ENCODE measurements at regions not wholly inside any gene's neighbourhood (a gene's known extent, or its start where the extent isn't known, plus 50 kb on each side); places are given as distances from the start of the nearest gene placed in this dataset.

DNA sequence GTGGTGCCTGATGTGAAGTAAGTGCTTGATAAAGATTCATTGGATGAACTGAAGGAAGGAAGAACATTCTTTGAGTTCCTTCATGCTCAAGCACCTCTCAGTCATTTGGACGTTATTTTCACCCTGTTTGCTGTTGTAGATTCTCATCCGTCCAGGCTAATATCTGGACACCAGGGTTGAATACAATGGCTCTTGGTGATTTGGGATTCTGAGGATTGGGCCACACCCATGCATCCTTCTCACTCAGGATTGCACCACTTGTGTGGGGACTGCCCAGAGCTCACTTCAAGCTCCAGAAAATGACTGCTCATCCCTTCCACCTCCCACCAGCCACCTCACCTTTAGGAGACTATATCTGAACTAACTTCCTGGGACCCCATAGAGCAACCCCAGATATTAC, 117.1 kb upstream of the IPO9 start:
- H2AFZ ChIP-seq (ENCODE audit: low read length), result no peak overlapping the region
- FAIRE-seq (no peak), DNase-seq (ENCODE audit: low read depth in 1 of 2, low spot score in 2 of 2) (no peak)
- H3K9ac ChIP-seq (replicated peaks in 1 of 4; ENCODE audit: extremely low read depth in 1 of 4, low read depth in 3 of 4, low read length in 3 of 4), result no peak overlapping the region
- H4K91ac ChIP-seq (replicated peaks; ENCODE audit: insufficient read length, low read length), result no peak overlapping the region
- H3K23ac ChIP-seq (ENCODE audit: insufficient read length), result no peak overlapping the region
- no peak overlapping the region for H2BK5ac ChIP-seq (ENCODE audit: low read depth, low read length)
- H3K4me2 ChIP-seq (ENCODE audit: insufficient read depth in 1 of 2, low read depth in 2 of 2, low read length in 2 of 2), result no peak overlapping the region
- no peak overlapping the region for H3K4ac ChIP-seq (replicated peaks; ENCODE audit: insufficient read length, low read depth, low read length)
- H3K36me3 ChIP-seq (ENCODE audit: control insufficient read depth in 2 of 4, insufficient read depth in 4 of 4, low read length in 3 of 4), result no peaks in the 10 kb centered on the region
- H3K9me3 ChIP-seq (ENCODE audit: insufficient read depth in 2 of 2, low read depth in 1 of 2, low read length in 1 of 2), result no peaks in the 10 kb centered on the region
- H4K5ac ChIP-seq (ENCODE audit: insufficient read length, low read depth, low read length), result no peak overlapping the region
- no peak overlapping the region for H2BK120ac ChIP-seq (replicated peaks; ENCODE audit: low read depth, low read length)
- H3K27me3 ChIP-seq (replicated peaks in 1 of 4; ENCODE audit: control insufficient read depth in 3 of 4, extremely low read depth in 1 of 4, insufficient read depth in 3 of 4, low read length in 3 of 4), result no peaks in the 10 kb centered on the region
- no peak overlapping the region for H3K14ac ChIP-seq (ENCODE audit: insufficient read length)
- ChIA-PET CTCF (ENCODE audit: partially characterized antibody) (interaction anchor here (0.8 to 28.1 kb wide), 14 partner anchors 8 to 213 kb away, joined by 3 to 823 read pairs (median 21); no protein-coding TSS in a partner anchor), POLR2A (ENCODE audit: partially characterized antibody) (no interaction called here)
- TF ChIP-seq SIN3A (conservative IDR thresholded peaks at IDR 0.05 in 1 of 2, IDR thresholded peaks at IDR 0.05 in 1 of 2; ENCODE audit: low read depth in 1 of 2, low read length in 2 of 2), result no peak
- H2BK15ac ChIP-seq (ENCODE audit: low read length), result no peak overlapping the region
- no peak overlapping the region for H4K8ac ChIP-seq (ENCODE audit: extremely low read depth, insufficient read depth, low read length)
- peaks cover 0 to 2% of the 10 kb centered on the region in 2 experiments for H4K20me1 ChIP-seq (replicated peaks in 1 of 2; ENCODE audit: control insufficient read depth in 1 of 2, insufficient read depth in 2 of 2, low read length in 2 of 2)
- no peak overlapping the region for H3K56ac ChIP-seq (replicated peaks; ENCODE audit: insufficient read length, low read depth, low read length)
- no peaks in the 10 kb centered on the region for H3K79me1 ChIP-seq (ENCODE audit: low read depth, low read length)
- H3K23me2 ChIP-seq (ENCODE audit: low read depth, low read length), result no peaks in the 10 kb centered on the region; the same call in 1 of the 2 replicates
- peaks cover 0 to 3% (median 2%) of the 10 kb centered on the region in 4 experiments; a peak in 4 of 7 replicates for H3K4me1 ChIP-seq (replicated peaks in 1 of 4; ENCODE audit: control insufficient read depth in 3 of 4, insufficient read depth in 4 of 4, low read length in 3 of 4)
- WGBS, 2 experiments (ENCODE audit: extremely low coverage in 1 of 2, insufficient coverage in 1 of 2, insufficient read length in 1 of 2, insufficient replicate concordance in 2 of 2, low coverage in 1 of 2, low lambda C conversion rate in 2 of 2, missing lambda C conversion rate in 1 of 2), result 83% methylated on average over 2 of the region's 2 CpGs; no CpG with 5 or more reads in 1 of the 2 experiments
- no peak overlapping the region for H2BK20ac ChIP-seq (ENCODE audit: low read length)
- H2AK5ac ChIP-seq (ENCODE audit: low read depth, low read length), result no peak overlapping the region
- no peak overlapping the region for H3K27ac ChIP-seq (ENCODE audit: low read depth, low read length)
- no peak overlapping the region for H3K4me3 ChIP-seq (ENCODE audit: extremely low read depth in 1 of 4, insufficient read depth in 2 of 4, low read depth in 3 of 4, low read length in 4 of 4)
- H3K79me2 ChIP-seq (ENCODE audit: control insufficient read depth in 1 of 2, insufficient read depth in 2 of 2, low read length in 2 of 2), result no peaks in the 10 kb centered on the region
- H2BK12ac ChIP-seq (ENCODE audit: low read depth, low read length), result no peak overlapping the region
- H3K18ac ChIP-seq (ENCODE audit: extremely low read depth, low read length), result no peak overlapping the region

All from H1 (cell line).